RWPE2 (cell line): ENCODE measurements at regions not wholly inside any gene's neighbourhood (a gene's known extent, or its start where the extent isn't known, plus 50 kb on each side); places are given as distances from the start of the nearest gene placed in this dataset.

Source experiments
- ATAC-seq: fragments of 200-7000 bp; cut with Tn5 transposase; 3 replicates; pipeline ENCODE4 v1.9.1; 2021; ENCODE audit warnings: low read depth
- DNase-seq: peaks from one replicate; pipeline ENCODE4 v3.0.0-alpha.2; 2020; ENCODE audit warnings: low spot score
- H3K27ac ChIP-seq: fragments of 450-650 bp; 2 replicates; pipeline ENCODE4 v1.5.1; 2017; ENCODE audit warnings: mild to moderate bottlenecking; ENCODE audit not compliant: poor library complexity, severe bottlenecking
- H3K27me3 ChIP-seq: fragments of 250-450 bp; sonication (Bioruptor Pico); 2 replicates; pipeline ENCODE4 v1.5.1; 2021; ENCODE audit warnings: mild to moderate bottlenecking, moderate library complexity; ENCODE audit not compliant: insufficient read depth, poor library complexity, severe bottlenecking
- H3K36me3 ChIP-seq: fragments of 250-450 bp; sonication (Bioruptor Pico); 2 replicates; pipeline ENCODE4 v1.5.1; 2020; ENCODE audit warnings: low read depth, mild to moderate bottlenecking, moderate library complexity
- H3K4me1 ChIP-seq: fragments of 250-450 bp; sonication (Bioruptor Pico); 2 replicates; pipeline ENCODE4 v1.5.1; 2021; ENCODE audit warnings: mild to moderate bottlenecking, moderate library complexity; ENCODE audit not compliant: insufficient read depth, poor library complexity, severe bottlenecking
- H3K4me3 ChIP-seq: fragments of 250-450 bp; sonication (Bioruptor Pico); 2 replicates; pipeline ENCODE4 v1.5.1; 2021; ENCODE audit warnings: mild to moderate bottlenecking, moderate library complexity; ENCODE audit not compliant: severe bottlenecking
- H3K9me3 ChIP-seq: fragments of 250-450 bp; sonication (Bioruptor Pico); 2 replicates; pipeline ENCODE4 v1.5.1; 2021; ENCODE audit warnings: mild to moderate bottlenecking, moderate library complexity; ENCODE audit not compliant: severe bottlenecking
- TF ChIP-seq, protein P1 (sequence below): fragments of 450-650 bp; IDR thresholded peaks from one replicate; pipeline ENCODE4 v1.5.1; 2017; ENCODE audit warnings: mild to moderate bottlenecking, moderate library complexity; ENCODE audit not compliant: poor library complexity, severe bottlenecking

DNA sequence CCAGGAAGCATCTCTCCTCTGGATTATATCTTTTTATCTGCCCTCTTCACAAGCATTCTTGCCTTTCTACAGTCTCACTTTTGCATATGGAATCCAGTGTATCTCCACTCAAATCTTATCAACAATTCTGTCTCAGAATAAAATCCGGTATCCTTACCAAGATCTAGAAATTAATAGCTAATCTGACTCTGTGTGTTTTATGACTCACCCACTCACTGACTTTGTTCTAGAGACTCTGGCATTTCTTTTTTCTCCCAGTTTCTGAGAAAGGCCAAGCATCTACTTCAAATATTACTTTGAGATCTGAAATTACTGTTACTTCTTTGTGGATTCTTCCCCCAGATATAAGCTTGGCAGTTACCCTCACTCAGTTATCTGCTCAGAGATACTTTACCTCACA lies 913.5 kb upstream of the ATXN8OS start:
- H3K27ac ChIP-seq: no peak overlapping the region
- no peaks in the 10 kb centered on the region for H3K27me3 ChIP-seq
- no peak overlapping the region for H3K4me3 ChIP-seq
- no peak for DNase-seq
- H3K9me3 ChIP-seq: no peaks in the 10 kb centered on the region
- H3K36me3 ChIP-seq: no peaks in the 10 kb centered on the region
- no peaks in the 10 kb centered on the region for H3K4me1 ChIP-seq
- ATAC-seq: no peak
- TF ChIP-seq, protein P1, sequence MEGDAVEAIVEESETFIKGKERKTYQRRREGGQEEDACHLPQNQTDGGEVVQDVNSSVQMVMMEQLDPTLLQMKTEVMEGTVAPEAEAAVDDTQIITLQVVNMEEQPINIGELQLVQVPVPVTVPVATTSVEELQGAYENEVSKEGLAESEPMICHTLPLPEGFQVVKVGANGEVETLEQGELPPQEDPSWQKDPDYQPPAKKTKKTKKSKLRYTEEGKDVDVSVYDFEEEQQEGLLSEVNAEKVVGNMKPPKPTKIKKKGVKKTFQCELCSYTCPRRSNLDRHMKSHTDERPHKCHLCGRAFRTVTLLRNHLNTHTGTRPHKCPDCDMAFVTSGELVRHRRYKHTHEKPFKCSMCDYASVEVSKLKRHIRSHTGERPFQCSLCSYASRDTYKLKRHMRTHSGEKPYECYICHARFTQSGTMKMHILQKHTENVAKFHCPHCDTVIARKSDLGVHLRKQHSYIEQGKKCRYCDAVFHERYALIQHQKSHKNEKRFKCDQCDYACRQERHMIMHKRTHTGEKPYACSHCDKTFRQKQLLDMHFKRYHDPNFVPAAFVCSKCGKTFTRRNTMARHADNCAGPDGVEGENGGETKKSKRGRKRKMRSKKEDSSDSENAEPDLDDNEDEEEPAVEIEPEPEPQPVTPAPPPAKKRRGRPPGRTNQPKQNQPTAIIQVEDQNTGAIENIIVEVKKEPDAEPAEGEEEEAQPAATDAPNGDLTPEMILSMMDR: no peak

DNA sequence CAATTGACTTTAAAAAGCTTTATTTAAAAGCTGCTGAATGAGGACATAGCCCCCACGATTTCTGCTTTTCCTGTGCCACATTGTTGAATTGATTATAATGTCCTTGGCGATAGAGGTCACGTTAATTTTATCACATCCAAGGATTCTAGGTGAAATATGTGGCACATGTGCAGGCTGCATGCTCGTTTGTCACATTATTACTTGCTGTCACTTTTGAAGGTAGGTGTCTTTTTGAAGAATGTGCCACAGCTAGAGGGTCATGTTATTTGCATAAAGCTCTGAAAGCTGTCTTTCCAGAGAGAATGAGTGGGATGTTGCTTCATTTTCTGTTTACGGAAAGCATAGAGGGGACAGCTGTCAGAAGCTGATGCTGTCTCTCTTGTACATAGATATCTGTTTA lies 927.6 kb upstream of the ATXN8OS start:
- H3K9me3 ChIP-seq: no peaks in the 10 kb centered on the region
- no peak for ATAC-seq

DNA sequence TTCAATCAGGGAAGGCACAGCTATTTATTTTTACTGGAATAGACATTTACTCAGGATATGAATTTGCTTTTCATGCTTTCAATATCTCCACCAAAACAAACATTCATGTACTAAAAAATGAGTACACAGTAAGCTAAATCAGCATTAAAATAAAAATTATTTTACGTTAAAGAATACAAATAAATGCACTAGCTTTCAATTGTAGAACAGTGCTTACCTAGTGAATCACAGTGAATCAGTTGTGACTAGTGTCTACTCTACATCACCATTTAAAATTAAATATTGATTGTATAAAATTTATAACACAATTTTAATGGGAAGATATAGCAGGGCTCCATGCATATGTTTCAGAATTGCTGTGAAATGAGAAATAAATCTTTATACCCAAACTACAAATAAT lies 929.6 kb upstream of the ATXN8OS start:
- no peaks in the 10 kb centered on the region for H3K27me3 ChIP-seq
- no peaks in the 10 kb centered on the region for H3K4me1 ChIP-seq
- no peaks in the 10 kb centered on the region for H3K9me3 ChIP-seq
- H3K4me3 ChIP-seq: no peak overlapping the region
- no peaks in the 10 kb centered on the region for H3K36me3 ChIP-seq
- TF ChIP-seq, protein P1: no peak
- no peak overlapping the region for H3K27ac ChIP-seq
- no peak for ATAC-seq
- no peak for DNase-seq

More for the DNA sequence above, 927.6 kb upstream of the ATXN8OS start:
- H3K4me1 ChIP-seq: no peaks in the 10 kb centered on the region
- TF ChIP-seq, protein P1: no peak
- H3K36me3 ChIP-seq: no peaks in the 10 kb centered on the region
- H3K27ac ChIP-seq: no peak overlapping the region
- H3K27me3 ChIP-seq: no peaks in the 10 kb centered on the region
- no peak for DNase-seq
- no peak overlapping the region for H3K4me3 ChIP-seq

DNA sequence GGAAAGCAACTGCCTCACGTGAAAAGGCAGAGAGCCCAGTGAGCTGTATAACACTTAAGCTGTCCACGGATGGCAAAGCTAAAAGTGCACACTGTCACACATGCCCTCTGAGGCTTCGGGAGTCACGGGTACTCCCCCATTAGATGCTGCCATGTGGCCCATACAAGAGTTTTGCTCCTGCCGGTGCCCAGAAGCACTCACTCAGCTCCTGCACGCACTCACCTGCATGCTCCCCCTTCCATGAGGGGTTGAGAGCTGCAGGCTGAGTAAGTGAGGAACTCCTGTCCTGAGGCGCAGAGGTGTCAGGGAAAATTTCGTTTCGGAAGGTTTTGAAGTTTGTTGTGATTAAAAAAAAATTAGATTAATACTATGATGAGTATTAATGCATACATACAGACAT lies 939.2 kb upstream of the ATXN8OS start:
- no peaks in the 10 kb centered on the region for H3K4me1 ChIP-seq
- TF ChIP-seq, protein P1: no peak
- DNase-seq (no peak), ATAC-seq (no peak)
- no peaks in the 10 kb centered on the region for H3K27me3 ChIP-seq
- no peak overlapping the region for H3K27ac ChIP-seq
- no peaks in the 10 kb centered on the region for H3K9me3 ChIP-seq
- H3K36me3 ChIP-seq: no peaks in the 10 kb centered on the region
- no peak overlapping the region for H3K4me3 ChIP-seq

DNA sequence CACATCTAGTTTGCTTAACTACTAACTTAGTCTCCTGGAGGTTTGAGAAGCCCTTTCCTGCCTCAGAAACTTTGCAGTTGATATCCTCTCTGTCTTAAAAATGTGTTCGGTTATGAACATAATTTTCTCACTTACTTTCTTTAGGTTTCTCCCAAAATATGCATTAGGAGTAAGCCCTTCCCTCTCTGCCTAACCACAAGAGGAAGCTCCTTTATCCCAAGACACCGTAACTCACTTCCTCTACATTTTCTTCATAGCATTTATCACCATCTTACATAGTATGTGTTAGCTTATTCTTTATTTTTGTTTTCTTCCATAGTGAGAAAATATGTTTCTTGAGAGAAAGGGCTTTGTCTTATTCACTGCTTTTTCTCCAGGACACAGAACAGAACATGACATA lies 952.5 kb upstream of the ATXN8OS start:
- Histone ChIP-seq H3K36me3 (no peaks in the 10 kb centered on the region), H3K4me1 (no peaks in the 10 kb centered on the region), H3K27me3 (no peaks in the 10 kb centered on the region), H3K9me3 (no peaks in the 10 kb centered on the region), H3K4me3 (no peak overlapping the region), H3K27ac (no peak overlapping the region)
- ATAC-seq (no peak), DNase-seq (no peak)
- TF ChIP-seq, protein P1: no peak
